Gastrocnemius medialis (tissue), 4 donors: ENCODE measurements at regions not wholly inside any gene's neighbourhood (a gene's known extent, or its start where the extent isn't known, plus 50 kb on each side); places are given as distances from the start of the nearest gene placed in this dataset.
A peak's percentile ranks its signal among the peaks of the same experiment; 100 is the strongest.

Experiments
- POLR2A ChIP-seq, 2 donors: fragments of 450-650 bp; IDR thresholded peaks; one replicate each; pipeline ENCODE4 v1.6.1; 2017; ENCODE audit warnings: antibody characterized with exemption in 2 of 2, mild to moderate bottlenecking in 2 of 2, moderate library complexity in 2 of 2
- TF ChIP-seq, protein P1 (sequence below), 5 experiments: fragments of 450-650 bp in 3 of 5; fragments of 200-600 bp in 2 of 5; sonication (generic) in 2 of 5; IDR thresholded peaks in 4 of 5; conservative IDR thresholded peaks in 1 of 5; 1 replicate in 4 of 5; 2 replicates in 1 of 5; pipeline ENCODE4 v1.5.1; 2016 to 2019; ENCODE audit warnings: antibody characterized with exemption in 5 of 5, mild to moderate bottlenecking in 3 of 5, moderate library complexity in 3 of 5

DNA sequence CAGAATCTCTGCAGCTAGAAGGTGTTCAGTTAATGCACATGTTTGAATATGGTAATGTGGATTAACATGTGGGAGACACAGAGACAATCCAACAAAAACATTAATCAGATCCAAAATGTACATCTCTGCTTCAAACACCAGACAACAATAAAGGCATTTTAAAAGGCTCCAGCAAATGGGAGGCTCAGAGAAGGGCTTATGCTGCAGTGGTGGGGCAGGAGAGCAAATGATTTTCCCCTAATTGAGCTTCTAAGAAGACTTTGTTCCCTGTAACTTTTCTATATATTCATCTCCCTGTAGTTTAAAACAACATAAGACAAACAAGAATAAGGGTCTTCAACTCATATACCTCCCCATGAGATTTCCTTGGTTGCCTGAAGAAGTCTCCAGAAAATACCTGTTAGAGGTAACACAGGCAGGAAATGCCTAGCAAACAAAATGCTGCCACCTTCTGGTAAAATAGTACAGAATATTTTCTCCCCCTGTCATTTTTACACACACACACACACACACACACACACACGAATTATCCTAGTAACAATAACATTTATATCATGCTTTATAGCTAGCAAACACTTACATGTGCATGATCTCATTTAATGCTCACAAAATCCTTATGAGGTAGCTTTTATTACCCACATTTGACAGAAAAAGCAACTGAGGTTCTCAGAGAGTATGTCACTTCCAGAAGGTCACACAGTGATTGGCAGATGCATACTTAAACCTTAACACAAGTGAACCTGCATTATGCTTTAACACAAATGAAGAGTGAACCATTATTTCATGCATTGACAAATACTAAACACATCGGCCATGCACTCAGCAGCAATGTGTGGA is 123.4 kb upstream of the MB21D2 start:
- no peak for TF ChIP-seq POLR2A (IDR thresholded peaks at IDR 0.05)
- TF ChIP-seq, protein P1, sequence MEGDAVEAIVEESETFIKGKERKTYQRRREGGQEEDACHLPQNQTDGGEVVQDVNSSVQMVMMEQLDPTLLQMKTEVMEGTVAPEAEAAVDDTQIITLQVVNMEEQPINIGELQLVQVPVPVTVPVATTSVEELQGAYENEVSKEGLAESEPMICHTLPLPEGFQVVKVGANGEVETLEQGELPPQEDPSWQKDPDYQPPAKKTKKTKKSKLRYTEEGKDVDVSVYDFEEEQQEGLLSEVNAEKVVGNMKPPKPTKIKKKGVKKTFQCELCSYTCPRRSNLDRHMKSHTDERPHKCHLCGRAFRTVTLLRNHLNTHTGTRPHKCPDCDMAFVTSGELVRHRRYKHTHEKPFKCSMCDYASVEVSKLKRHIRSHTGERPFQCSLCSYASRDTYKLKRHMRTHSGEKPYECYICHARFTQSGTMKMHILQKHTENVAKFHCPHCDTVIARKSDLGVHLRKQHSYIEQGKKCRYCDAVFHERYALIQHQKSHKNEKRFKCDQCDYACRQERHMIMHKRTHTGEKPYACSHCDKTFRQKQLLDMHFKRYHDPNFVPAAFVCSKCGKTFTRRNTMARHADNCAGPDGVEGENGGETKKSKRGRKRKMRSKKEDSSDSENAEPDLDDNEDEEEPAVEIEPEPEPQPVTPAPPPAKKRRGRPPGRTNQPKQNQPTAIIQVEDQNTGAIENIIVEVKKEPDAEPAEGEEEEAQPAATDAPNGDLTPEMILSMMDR (IDR thresholded peaks at IDR 0.05 in 4 of 5, conservative IDR thresholded peaks at IDR 0.05 in 1 of 5), result peak; percentile 33 to 66 (median 55)
